Hepatocyte (in vitro differentiated cells): ENCODE measurements at regions not wholly inside any gene's neighbourhood (a gene's known extent, or its start where the extent isn't known, plus 50 kb on each side); places are given as distances from the start of the nearest gene placed in this dataset.

Source experiments
- DNase-seq: peaks from one replicate; pipeline ENCODE4 v3.0.0-alpha.2; 2016; ENCODE audit warnings: low spot score
- H2AFZ ChIP-seq: fragments of 200-600 bp; sonication (generic); 2 replicates; pipeline ENCODE4 v1.6.0; 2016; ENCODE audit warnings: antibody characterized with exemption, mild to moderate bottlenecking
- H3K27ac ChIP-seq: fragments of 200-600 bp; sonication (generic); 2 replicates; pipeline ENCODE4 v1.5.1; 2016; ENCODE audit warnings: mild to moderate bottlenecking
- H3K27me3 ChIP-seq: fragments of 200-600 bp; sonication (generic); 2 replicates; pipeline ENCODE4 v1.6.1; 2016
- H3K36me3 ChIP-seq: fragments of 200-600 bp; sonication (generic); replicated peaks from 2 replicates; pipeline ENCODE4 v1.5.1; 2016; ENCODE audit warnings: low read depth; ENCODE audit not compliant: insufficient read depth
- H3K4me1 ChIP-seq: fragments of 200-600 bp; sonication (generic); 2 replicates; pipeline ENCODE4 v1.5.1; 2016; ENCODE audit warnings: mild to moderate bottlenecking, moderate library complexity; ENCODE audit not compliant: insufficient read depth
- H3K4me2 ChIP-seq: fragments of 200-600 bp; sonication (generic); 2 replicates; pipeline ENCODE4 v1.6.0; 2016
- H3K4me3 ChIP-seq: fragments of 200-600 bp; sonication (generic); 2 replicates; pipeline ENCODE4 v1.5.1; 2016; ENCODE audit warnings: mild to moderate bottlenecking
- H3K79me2 ChIP-seq: fragments of 200-600 bp; sonication (generic); 2 replicates; pipeline ENCODE4 v1.6.0; 2017; ENCODE audit warnings: mild to moderate bottlenecking
- H3K9me2 ChIP-seq: fragments of 200-600 bp; sonication (generic); replicated peaks from 2 replicates; pipeline ENCODE4 v1.6.0; 2017; ENCODE audit warnings: mild to moderate bottlenecking; ENCODE audit not compliant: insufficient read depth
- H3K9me3 ChIP-seq: fragments of 200-600 bp; sonication (generic); 2 replicates; pipeline ENCODE4 v1.5.1; 2016; ENCODE audit warnings: low read depth, mild to moderate bottlenecking
- H4K20me1 ChIP-seq: fragments of 200-600 bp; sonication (generic); 2 replicates; pipeline ENCODE4 v1.6.0; 2016; ENCODE audit warnings: mild to moderate bottlenecking; ENCODE audit not compliant: insufficient read depth, poor library complexity, severe bottlenecking
- CTCF ChIP-seq: fragments of 200-600 bp; sonication (generic); IDR thresholded peaks from 2 replicates; pipeline ENCODE4 v1.5.1; 2016; ENCODE audit warnings: antibody characterized with exemption, mild to moderate bottlenecking; ENCODE audit not compliant: poor library complexity
- EZH2 ChIP-seq: fragments of 200-600 bp; sonication (generic); IDR thresholded peaks from 2 replicates; pipeline ENCODE4 v1.6.1; 2016; ENCODE audit warnings: antibody characterized with exemption, mild to moderate bottlenecking, borderline replicate concordance
- EZH2phosphoT487 ChIP-seq: fragments of 200-600 bp; sonication (generic); IDR thresholded peaks from one replicate; pipeline ENCODE4 v1.6.1; 2018; ENCODE audit warnings: antibody characterized with exemption, mild to moderate bottlenecking, low read depth, moderate library complexity; ENCODE audit not compliant: unreplicated experiment, severe bottlenecking
- WGBS: methylation state at CpG from one replicate; pipeline ENCODE4 v1.1.6; 2016; ENCODE audit warnings: low lambda C conversion rate; ENCODE audit errors: missing lambda C conversion rate; 5-methylcytosine and 5-hydroxymethylcytosine counted together

GRCh38 chr2:147408357-147408756, 436.5 kb upstream of the ACVR2A start:
- TF ChIP-seq EZH2phosphoT487 (no peak), EZH2 (no peak), CTCF (no peak)
- Histone ChIP-seq H3K27ac (no peak overlapping the region), H3K4me3 (no peak overlapping the region), H3K9me2 (no peaks in the 10 kb centered on the region), H2AFZ (no peak overlapping the region), H3K79me2 (no peaks in the 10 kb centered on the region), H4K20me1 (no peaks in the 10 kb centered on the region), H3K36me3 (no peaks in the 10 kb centered on the region), H3K4me2 (no peak overlapping the region), H3K27me3 (no peaks in the 10 kb centered on the region), H3K4me1 (no peaks in the 10 kb centered on the region), H3K9me3 (no peaks in the 10 kb centered on the region)
- WGBS, result 80% methylated on average over 2 of the region's 2 CpGs
- DNase-seq, result no peak

GRCh38 chr2:147405651-147406050, 439.2 kb upstream of the ACVR2A start:
- H3K36me3 ChIP-seq, result no peaks in the 10 kb centered on the region
- no peak overlapping the region for H2AFZ ChIP-seq
- H3K27me3 ChIP-seq, result no peaks in the 10 kb centered on the region
- H4K20me1 ChIP-seq, result no peaks in the 10 kb centered on the region
- DNase-seq, result no peak
- no peak overlapping the region for H3K27ac ChIP-seq
- no peaks in the 10 kb centered on the region for H3K79me2 ChIP-seq
- H3K4me3 ChIP-seq, result no peak overlapping the region
- H3K9me2 ChIP-seq, result no peaks in the 10 kb centered on the region
- H3K9me3 ChIP-seq, result no peaks in the 10 kb centered on the region
- WGBS, result 85% methylated on average over 1 of the region's 1 CpG
- no peak for TF ChIP-seq EZH2phosphoT487
- TF ChIP-seq CTCF, result no peak
- no peak for TF ChIP-seq EZH2
- H3K4me1 ChIP-seq, result no peaks in the 10 kb centered on the region
- H3K4me2 ChIP-seq, result no peak overlapping the region

- H3K79me2 ChIP-seq, result no peaks in the 10 kb centered on the region
- no peaks in the 10 kb centered on the region for H3K9me3 ChIP-seq
- no peak for DNase-seq
- no peak overlapping the region for H3K27ac ChIP-seq
- no peak overlapping the region for H3K4me3 ChIP-seq
- no peak overlapping the region for H2AFZ ChIP-seq
- no peaks in the 10 kb centered on the region for H3K36me3 ChIP-seq
- 46% methylated on average over 2 of the region's 2 CpGs for WGBS
- H3K9me2 ChIP-seq, result no peaks in the 10 kb centered on the region
- no peak overlapping the region for H3K4me2 ChIP-seq
- H4K20me1 ChIP-seq, result no peaks in the 10 kb centered on the region
- H3K4me1 ChIP-seq, result no peaks in the 10 kb centered on the region
- no peaks in the 10 kb centered on the region for H3K27me3 ChIP-seq
- no peak for TF ChIP-seq EZH2
- no peak for TF ChIP-seq CTCF
- TF ChIP-seq EZH2phosphoT487, result no peak
These were observed 445.8 kb upstream of the ACVR2A start for GRCh38 chr2:147398996-147399395.

GRCh38 chr2:147398301-147398700, 446.5 kb upstream of the ACVR2A start:
- DNase-seq, result no peak
- no peak overlapping the region for H3K4me3 ChIP-seq
- 85% methylated on average over 2 of the region's 2 CpGs for WGBS
- no peaks in the 10 kb centered on the region for H3K4me1 ChIP-seq
- H3K9me2 ChIP-seq, result no peaks in the 10 kb centered on the region
- no peaks in the 10 kb centered on the region for H3K36me3 ChIP-seq
- no peak overlapping the region for H3K27ac ChIP-seq
- no peak for TF ChIP-seq EZH2
- no peak for TF ChIP-seq EZH2phosphoT487
- no peak for TF ChIP-seq CTCF
- H3K79me2 ChIP-seq, result no peaks in the 10 kb centered on the region
- H2AFZ ChIP-seq, result no peak overlapping the region
- no peaks in the 10 kb centered on the region for H3K9me3 ChIP-seq
- H3K27me3 ChIP-seq, result no peaks in the 10 kb centered on the region
- H3K4me2 ChIP-seq, result no peak overlapping the region
- H4K20me1 ChIP-seq, result no peaks in the 10 kb centered on the region
